HG02610 (cell line): ENCODE measurements at regions not wholly inside any gene's neighbourhood (a gene's known extent, or its start where the extent isn't known, plus 50 kb on each side); places are given as distances from the start of the nearest gene placed in this dataset.

Experiments
- ATAC-seq: cut with Tn5 transposase; IDR thresholded peaks from one replicate; pipeline ENCODE4 v1.9.1; 2021; ENCODE audit warnings: mild to moderate bottlenecking, moderate library complexity; ENCODE audit not compliant: unreplicated experiment

GRCh38 chr1:25042331-25043227, 112.5 kb upstream of the RUNX3 start:
- no peak for ATAC-seq

- ATAC-seq: no peak
Observed at GRCh38 chr1:25041916-25042315, 111.8 kb upstream of the RUNX3 start.

- no peak for ATAC-seq
Observed at GRCh38 chr1:25040122-25040685, 110.1 kb upstream of the RUNX3 start.

- ATAC-seq: no peak
Observed at GRCh38 chr1:25039229-25039628, 109.2 kb upstream of the RUNX3 start.

- ATAC-seq: no peak
Observed at GRCh38 chr1:25038699-25039098, 108.6 kb upstream of the RUNX3 start.

GRCh38 chr1:25037174-25038074, 107.3 kb upstream of the RUNX3 start:
- ATAC-seq: no peak

GRCh38 chr1:25036117-25036546, 106.1 kb upstream of the RUNX3 start:
- no peak for ATAC-seq

- no peak for ATAC-seq
Observed at GRCh38 chr1:25035523-25036116, 105.5 kb upstream of the RUNX3 start.

GRCh38 chr1:25034736-25035522, 104.9 kb upstream of the RUNX3 start:
- no peak for ATAC-seq

- peak; percentile 23 for ATAC-seq
Observed at GRCh38 chr1:25033828-25034705, 104.0 kb upstream of the RUNX3 start.

- ATAC-seq: no peak
Observed at GRCh38 chr1:25033030-25033827, 103.2 kb upstream of the RUNX3 start.

GRCh38 chr1:25031966-25032667, 102.0 kb upstream of the RUNX3 start:
- peak; percentile 30 for ATAC-seq

- peak; percentile 24 for ATAC-seq
Observed at GRCh38 chr1:25031601-25031965, 101.5 kb upstream of the RUNX3 start.

GRCh38 chr1:25030674-25031589, 100.9 kb upstream of the RUNX3 start:
- peak; percentile 41 for ATAC-seq

- no peak for ATAC-seq
Observed at GRCh38 chr1:25030012-25030411, 99.9 kb upstream of the RUNX3 start.

- ATAC-seq: no peak
Observed at GRCh38 chr1:25028907-25029599, 99.0 kb upstream of the RUNX3 start.
